ENCODE measurements at regions not wholly inside any gene's neighbourhood (a gene's known extent, or its start where the extent isn't known, plus 50 kb on each side); places are given as distances from the start of the nearest gene placed in this dataset.
"Not testable (repeated sequence)": the region's sequence is repeated elsewhere in the genome, so short reads cannot be mapped to it uniquely, and the experiment has no call there.

DNA sequence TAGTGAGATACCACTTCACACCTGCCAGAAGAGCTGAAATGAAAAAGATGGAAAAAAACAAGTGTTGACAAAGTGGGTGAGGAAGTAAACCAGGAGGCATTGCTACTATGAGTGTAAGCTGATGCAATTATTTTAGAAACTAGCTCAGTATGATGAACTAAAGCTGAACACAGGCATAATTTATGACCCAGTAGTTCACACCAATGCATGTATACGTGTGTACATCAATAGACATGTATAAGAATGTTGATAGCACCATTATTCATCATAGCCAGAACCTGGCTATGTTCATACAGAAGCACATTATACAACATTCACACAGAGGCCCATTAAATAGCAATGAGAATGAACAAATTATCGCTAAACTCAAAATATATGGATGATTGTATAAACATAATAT is 83.1 kb upstream of the SPOPL start:
- H3K9me3 ChIP-seq (ENCODE audit: insufficient read depth, low read depth, low read length), result no peaks in the 10 kb centered on the region
- no peak overlapping the region for H3K27ac ChIP-seq (ENCODE audit: low read length)
- H3K36me3 ChIP-seq (ENCODE audit: insufficient read depth, low read depth, low read length), result no peaks in the 10 kb centered on the region
- no peak overlapping the region for H3K9ac ChIP-seq (ENCODE audit: low read depth, low read length)
- H3K27me3 ChIP-seq (ENCODE audit: insufficient read depth, low read length), result no peaks in the 10 kb centered on the region
- peaks cover 7% of the 10 kb centered on the region for H3K4me1 ChIP-seq (ENCODE audit: insufficient read depth, low read length)
- H3K4me3 ChIP-seq (ENCODE audit: low read length), result no peak overlapping the region

DNA sequence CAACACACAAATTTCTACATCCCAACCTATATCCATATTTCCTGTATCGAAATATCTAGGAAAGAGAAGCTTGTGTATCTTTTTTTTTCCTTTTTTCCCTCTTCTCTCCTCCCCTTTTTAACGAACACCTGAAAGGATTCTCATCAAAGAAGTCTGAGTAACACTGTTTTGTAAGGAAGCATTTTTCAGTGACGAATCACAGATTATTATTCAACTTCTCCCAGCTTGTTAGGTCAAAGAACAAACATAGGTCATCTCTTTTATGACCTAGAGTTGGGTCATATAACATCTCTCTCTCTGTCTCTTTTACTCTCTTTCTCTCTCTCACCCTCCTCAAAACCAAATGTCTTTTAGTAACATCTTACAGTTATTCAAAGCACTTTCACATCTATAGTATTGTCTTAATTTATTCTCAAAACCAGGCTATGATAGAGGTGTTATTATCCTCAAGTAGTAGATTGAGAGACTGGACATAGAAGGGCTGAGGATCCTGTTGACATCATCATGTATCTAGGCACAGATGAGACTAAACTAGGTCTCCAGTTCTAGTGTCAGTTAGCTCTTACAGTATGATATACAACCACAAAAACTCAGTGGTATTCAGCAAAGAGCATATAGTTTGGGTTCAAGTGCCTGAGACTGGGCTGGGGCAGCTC is 80.1 kb upstream of the SPOPL start:
- Histone ChIP-seq H3K9ac (ENCODE audit: low read depth, low read length) (no peak overlapping the region), H3K27ac (ENCODE audit: low read length) (no peak overlapping the region), H3K4me3 (ENCODE audit: low read length) (no peak overlapping the region), H3K27me3 (ENCODE audit: insufficient read depth, low read length) (no peaks in the 10 kb centered on the region), H3K4me1 (ENCODE audit: insufficient read depth, low read length) (peaks cover 7% of the 10 kb centered on the region), H3K36me3 (ENCODE audit: insufficient read depth, low read depth, low read length) (no peaks in the 10 kb centered on the region), H3K9me3 (ENCODE audit: insufficient read depth, low read depth, low read length) (peaks cover 5% of the 10 kb centered on the region)

DNA sequence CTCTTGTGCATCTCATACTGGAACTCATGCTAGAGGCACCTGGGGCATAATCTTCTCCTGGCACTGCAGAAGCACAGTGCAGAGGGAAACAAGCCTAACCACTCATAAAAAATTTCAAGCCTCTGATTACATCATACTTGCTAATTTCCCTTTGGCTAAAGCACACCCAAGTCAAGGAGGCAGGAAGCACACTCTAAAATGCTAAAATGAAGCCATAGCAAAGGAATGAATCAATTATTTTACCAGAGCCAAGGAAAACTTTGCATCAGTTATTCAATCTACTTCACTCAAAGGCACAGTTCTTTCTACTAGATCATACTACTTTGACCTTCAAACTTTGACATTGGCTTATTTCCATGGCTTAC is 79.6 kb upstream of the SPOPL start:
- Histone ChIP-seq H3K27me3 (ENCODE audit: insufficient read depth, low read length) (no peaks in the 10 kb centered on the region), H3K9me3 (ENCODE audit: insufficient read depth, low read depth, low read length) (peaks cover 9% of the 10 kb centered on the region), H3K9ac (ENCODE audit: low read depth, low read length) (no peak overlapping the region), H3K27ac (ENCODE audit: low read length) (no peak overlapping the region), H3K36me3 (ENCODE audit: insufficient read depth, low read depth, low read length) (no peaks in the 10 kb centered on the region), H3K4me1 (ENCODE audit: insufficient read depth, low read length) (peaks cover 7% of the 10 kb centered on the region), H3K4me3 (ENCODE audit: low read length) (no peak overlapping the region)

DNA sequence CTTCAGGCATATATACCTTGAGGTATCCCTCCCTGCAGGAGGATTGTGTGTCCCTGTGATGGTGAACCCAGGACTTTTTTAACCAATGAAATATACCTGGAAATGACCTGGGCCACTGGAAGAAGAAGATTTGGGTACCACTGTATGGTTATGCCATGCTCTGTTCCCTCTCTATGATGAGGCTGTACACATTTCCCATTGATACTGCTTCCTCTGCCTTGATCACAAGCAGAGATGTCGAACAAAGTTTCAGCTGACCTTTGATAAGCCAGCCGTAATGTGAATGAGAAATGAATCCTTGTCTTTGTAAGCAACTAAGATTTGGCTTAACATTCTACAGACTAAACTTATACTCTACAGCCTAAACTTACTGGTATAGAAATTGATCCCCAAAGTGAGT is 78.4 kb upstream of the SPOPL start:
- H3K27me3 ChIP-seq (ENCODE audit: insufficient read depth, low read length), result no peaks in the 10 kb centered on the region
- no peak overlapping the region for H3K4me3 ChIP-seq (ENCODE audit: low read length)
- H3K27ac ChIP-seq (ENCODE audit: low read length), result no peak overlapping the region
- peaks cover 14% of the 10 kb centered on the region for H3K9me3 ChIP-seq (ENCODE audit: insufficient read depth, low read depth, low read length)
- no peaks in the 10 kb centered on the region for H3K36me3 ChIP-seq (ENCODE audit: insufficient read depth, low read depth, low read length)
- H3K9ac ChIP-seq (ENCODE audit: low read depth, low read length), result no peak overlapping the region
- peaks cover 7% of the 10 kb centered on the region for H3K4me1 ChIP-seq (ENCODE audit: insufficient read depth, low read length)

DNA sequence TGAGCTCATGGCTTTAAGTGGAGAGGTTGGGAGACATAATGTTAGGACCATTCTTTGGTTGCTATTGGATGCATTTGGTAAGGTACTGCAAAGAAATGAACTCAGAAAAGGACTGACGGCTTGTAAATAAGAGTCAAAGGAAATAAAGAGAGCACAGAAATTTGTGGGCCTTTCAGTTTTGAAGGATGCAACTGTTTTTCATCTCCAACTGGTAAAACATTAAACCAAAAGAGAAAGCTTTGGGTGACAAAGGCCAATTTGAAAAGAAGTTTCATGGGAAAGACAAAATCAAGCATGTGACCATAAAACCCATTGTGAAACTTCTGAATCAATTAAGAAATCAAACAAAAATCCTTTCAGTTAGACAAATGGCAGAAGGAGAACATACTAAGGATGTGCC is 77.8 kb upstream of the SPOPL start:
- H3K36me3 ChIP-seq (ENCODE audit: insufficient read depth, low read depth, low read length), result no peaks in the 10 kb centered on the region
- no peak overlapping the region for H3K27ac ChIP-seq (ENCODE audit: low read length)
- peaks cover 14% of the 10 kb centered on the region for H3K9me3 ChIP-seq (ENCODE audit: insufficient read depth, low read depth, low read length)
- H3K4me3 ChIP-seq (ENCODE audit: low read length), result no peak overlapping the region
- H3K27me3 ChIP-seq (ENCODE audit: insufficient read depth, low read length), result no peaks in the 10 kb centered on the region
- H3K9ac ChIP-seq (ENCODE audit: low read depth, low read length), result no peak overlapping the region
- H3K4me1 ChIP-seq (ENCODE audit: insufficient read depth, low read length), result peaks cover 10% of the 10 kb centered on the region

DNA sequence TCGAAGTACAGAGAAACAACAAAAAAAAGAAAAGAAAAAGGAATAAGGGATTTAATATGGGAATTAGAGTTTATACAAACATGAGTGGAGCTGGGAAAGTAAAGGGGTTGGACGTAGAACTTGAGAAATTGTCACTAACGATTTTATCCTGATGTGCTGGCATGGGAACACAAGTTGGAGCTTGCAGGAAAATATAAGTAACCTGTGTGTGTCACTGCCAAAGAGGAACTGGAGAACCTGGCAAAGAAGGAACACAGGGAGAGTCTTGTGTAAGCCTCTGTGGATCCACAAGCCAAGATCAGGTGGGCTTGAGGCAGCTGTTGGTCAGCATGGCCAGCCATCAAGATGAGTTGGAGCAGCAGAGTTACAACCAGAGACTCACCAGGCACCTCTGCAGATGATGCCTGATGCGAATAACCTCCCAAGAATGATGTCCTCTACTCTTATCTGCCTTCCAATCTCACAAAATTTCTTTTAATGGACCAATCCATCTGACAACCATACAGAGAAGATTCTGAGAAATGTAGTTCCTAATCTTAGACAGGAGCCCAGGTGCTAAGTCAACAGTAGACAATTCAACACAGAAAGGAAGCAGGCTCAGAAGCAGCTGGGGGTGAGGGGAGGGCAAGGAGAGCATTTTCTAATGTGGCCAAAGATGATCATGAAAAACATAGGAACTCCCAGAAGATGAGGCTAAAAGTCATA is 77.0 kb upstream of the SPOPL start:
- no peaks in the 10 kb centered on the region for H3K36me3 ChIP-seq (ENCODE audit: insufficient read depth, low read depth, low read length)
- peaks cover 14% of the 10 kb centered on the region for H3K9me3 ChIP-seq (ENCODE audit: insufficient read depth, low read depth, low read length)
- no peak overlapping the region for H3K9ac ChIP-seq (ENCODE audit: low read depth, low read length)
- H3K4me3 ChIP-seq (ENCODE audit: low read length), result no peak overlapping the region
- peaks cover 11% of the 10 kb centered on the region for H3K4me1 ChIP-seq (ENCODE audit: insufficient read depth, low read length)
- H3K27ac ChIP-seq (ENCODE audit: low read length), result no peak overlapping the region
- H3K27me3 ChIP-seq (ENCODE audit: insufficient read depth, low read length), result no peaks in the 10 kb centered on the region

DNA sequence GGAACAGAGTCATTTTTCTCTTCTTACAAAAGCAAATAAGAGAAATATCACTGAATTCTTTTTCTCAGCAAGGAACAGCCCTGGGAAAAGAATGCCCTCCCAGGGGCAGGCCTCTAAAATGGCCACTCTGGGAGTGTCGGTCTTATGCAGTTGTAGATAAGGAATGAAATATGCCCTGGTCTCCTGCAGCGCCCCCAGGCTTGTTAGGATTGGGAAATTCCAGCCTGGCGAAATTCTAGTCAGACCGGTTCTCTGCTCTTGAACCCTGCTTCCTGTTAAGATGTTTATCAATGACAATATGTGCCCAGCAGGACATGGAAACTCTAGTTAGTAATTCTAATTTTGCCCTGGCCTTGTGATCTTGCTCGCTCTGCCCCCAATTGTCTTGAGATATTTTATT is 75.5 kb upstream of the SPOPL start:
- not testable (repeated sequence) for H3K36me3 ChIP-seq (ENCODE audit: insufficient read depth, low read depth, low read length); H3K9ac ChIP-seq (ENCODE audit: low read depth, low read length); H3K4me3 ChIP-seq (ENCODE audit: low read length); H3K27ac ChIP-seq (ENCODE audit: low read length); H3K27me3 ChIP-seq (ENCODE audit: insufficient read depth, low read length)
- Histone ChIP-seq H3K9me3 (ENCODE audit: insufficient read depth, low read depth, low read length) (peaks cover 14% of the 10 kb centered on the region), H3K4me1 (ENCODE audit: insufficient read depth, low read length) (peaks cover 11% of the 10 kb centered on the region)

DNA sequence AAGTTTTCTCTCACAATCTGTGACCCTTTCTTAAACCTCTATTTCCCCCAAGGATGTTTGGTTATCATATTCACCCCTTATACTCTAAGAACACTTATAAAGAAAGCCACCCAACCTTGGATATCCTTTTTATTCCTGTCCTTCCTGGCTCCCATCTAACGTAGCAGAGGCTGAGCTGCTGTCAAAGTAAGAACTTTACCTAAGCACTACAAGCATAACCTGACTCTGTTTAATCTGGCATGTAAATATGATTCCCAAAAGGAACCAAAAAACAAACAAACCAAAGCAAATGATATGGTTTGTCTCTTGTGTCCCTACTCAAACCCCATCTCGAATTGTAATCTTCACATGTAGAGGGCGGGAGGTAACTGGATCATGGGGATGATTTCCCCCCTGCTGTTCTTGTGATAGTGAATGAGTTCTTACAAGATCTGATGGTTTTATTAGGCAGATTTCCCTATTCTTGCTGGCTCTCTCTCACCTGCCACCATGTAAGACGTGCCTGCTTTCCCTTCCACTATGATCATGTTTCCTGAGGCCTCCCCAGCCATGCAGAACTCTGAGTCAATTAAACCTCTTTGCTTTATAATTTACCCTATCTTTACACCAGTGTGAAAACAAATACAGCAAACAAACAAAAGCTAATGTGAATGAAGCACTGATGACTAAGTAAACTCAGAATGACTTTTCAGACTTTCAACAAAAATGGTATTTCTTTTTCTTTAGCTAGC is 72.7 kb upstream of the SPOPL start:
- Histone ChIP-seq H3K27me3 (ENCODE audit: insufficient read depth, low read length) (no peaks in the 10 kb centered on the region), H3K9ac (ENCODE audit: low read depth, low read length) (no peak overlapping the region), H3K4me3 (ENCODE audit: low read length) (no peak overlapping the region), H3K9me3 (ENCODE audit: insufficient read depth, low read depth, low read length) (peaks cover 14% of the 10 kb centered on the region), H3K36me3 (ENCODE audit: insufficient read depth, low read depth, low read length) (no peaks in the 10 kb centered on the region), H3K27ac (ENCODE audit: low read length) (no peak overlapping the region), H3K4me1 (ENCODE audit: insufficient read depth, low read length) (peaks cover 3% of the 10 kb centered on the region; the same call in 1 of the 2 replicates)

DNA sequence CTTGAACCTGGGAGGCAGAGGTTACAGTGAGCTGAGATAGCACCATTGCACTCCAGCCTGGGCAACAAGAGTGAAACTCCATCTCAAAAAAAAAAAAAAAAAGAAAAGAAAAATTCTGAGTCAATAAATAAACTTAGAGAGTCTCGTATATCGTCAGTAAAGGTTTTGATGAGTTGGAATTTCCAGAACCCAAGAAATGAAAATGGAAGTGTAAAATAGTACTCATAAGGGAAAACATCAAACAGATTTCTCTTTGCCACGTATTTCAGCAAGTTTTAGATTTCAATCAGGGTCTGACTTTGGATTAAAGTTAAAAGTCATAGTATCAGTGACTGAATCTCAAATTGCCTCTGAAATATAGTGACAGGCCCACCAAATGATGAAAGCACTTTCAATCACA is 71.4 kb upstream of the SPOPL start:
- Histone ChIP-seq H3K27ac (ENCODE audit: low read length) (no peak overlapping the region), H3K4me1 (ENCODE audit: insufficient read depth, low read length) (peaks cover 3% of the 10 kb centered on the region; the same call in 1 of the 2 replicates), H3K27me3 (ENCODE audit: insufficient read depth, low read length) (no peaks in the 10 kb centered on the region), H3K36me3 (ENCODE audit: insufficient read depth, low read depth, low read length) (no peaks in the 10 kb centered on the region), H3K9me3 (ENCODE audit: insufficient read depth, low read depth, low read length) (peaks cover 9% of the 10 kb centered on the region), H3K9ac (ENCODE audit: low read depth, low read length) (no peak overlapping the region), H3K4me3 (ENCODE audit: low read length) (no peak overlapping the region)

DNA sequence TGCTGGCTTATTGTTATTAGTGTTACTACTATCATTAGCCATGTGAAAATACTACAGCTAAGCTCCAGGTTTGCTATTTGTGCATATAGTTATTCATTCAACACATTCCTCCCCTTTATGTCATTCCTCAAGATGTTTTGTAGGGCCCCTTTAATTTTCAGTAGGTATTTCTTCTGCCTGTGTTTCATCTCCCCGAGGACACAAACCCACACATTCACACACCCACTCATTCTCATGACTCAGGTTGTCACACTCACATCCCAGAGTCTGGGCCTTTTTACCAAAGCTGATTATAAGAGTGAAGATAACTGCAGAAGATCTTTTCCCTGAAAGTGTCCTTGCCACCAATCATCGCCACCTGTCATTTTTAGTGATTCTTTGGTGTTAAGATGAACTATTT is 68.6 kb upstream of the SPOPL start:
- Histone ChIP-seq H3K36me3 (ENCODE audit: insufficient read depth, low read depth, low read length) (no peaks in the 10 kb centered on the region), H3K9me3 (ENCODE audit: insufficient read depth, low read depth, low read length) (no peaks in the 10 kb centered on the region), H3K4me3 (ENCODE audit: low read length) (no peak overlapping the region), H3K4me1 (ENCODE audit: insufficient read depth, low read length) (peaks cover 3% of the 10 kb centered on the region; the same call in 1 of the 2 replicates), H3K27ac (ENCODE audit: low read length) (no peak overlapping the region), H3K27me3 (ENCODE audit: insufficient read depth, low read length) (no peaks in the 10 kb centered on the region), H3K9ac (ENCODE audit: low read depth, low read length) (no peak overlapping the region)

DNA sequence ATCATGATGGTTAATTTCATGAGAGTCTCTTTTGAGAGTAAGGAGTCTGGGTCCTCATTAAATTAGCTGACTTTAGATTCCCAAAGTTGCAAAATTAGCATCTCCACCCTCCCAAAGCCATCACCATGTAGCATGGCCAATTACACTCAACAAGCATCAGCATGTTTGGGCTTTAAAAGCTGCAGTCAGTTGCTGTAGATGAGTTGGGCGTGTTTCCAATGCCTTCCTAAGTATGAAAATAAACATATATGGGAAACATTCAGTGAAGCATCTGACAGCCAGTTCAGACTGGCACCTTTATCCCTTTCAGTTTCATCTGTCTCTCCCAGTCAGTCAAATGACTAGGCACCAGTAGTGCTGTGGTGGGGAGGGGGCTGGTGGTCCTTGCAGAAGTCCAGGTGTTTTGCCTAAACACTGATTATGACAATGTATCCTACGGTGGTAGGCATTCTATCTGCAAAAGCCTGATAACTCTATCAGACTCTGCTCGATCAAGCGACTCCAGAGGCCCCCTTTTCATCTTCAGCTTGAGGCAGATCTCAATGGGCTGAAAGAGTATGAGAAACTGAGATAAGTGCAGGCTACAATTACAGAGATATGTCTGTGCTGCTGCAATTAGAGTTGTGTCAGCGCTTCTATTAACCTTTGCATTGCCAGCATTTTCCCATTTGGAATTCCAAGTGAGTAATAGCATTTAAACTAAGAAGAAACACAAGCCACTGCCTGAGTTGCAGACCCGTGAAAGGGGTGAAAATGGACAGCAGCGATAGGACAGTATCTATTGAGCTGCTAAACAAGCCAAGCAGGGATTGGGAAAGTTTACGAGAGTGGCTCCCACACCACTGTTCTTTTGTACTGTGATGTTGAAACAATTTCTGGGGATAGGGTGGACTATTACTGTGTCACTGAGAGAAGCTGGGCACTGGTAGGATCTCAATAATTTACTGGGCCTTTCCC is 67.3 kb upstream of the SPOPL start:
- no peaks in the 10 kb centered on the region for H3K27me3 ChIP-seq (ENCODE audit: insufficient read depth, low read length)
- H3K27ac ChIP-seq (ENCODE audit: low read length), result no peak overlapping the region
- H3K4me3 ChIP-seq (ENCODE audit: low read length), result no peak overlapping the region
- no peaks in the 10 kb centered on the region for H3K9me3 ChIP-seq (ENCODE audit: insufficient read depth, low read depth, low read length)
- H3K9ac ChIP-seq (ENCODE audit: low read depth, low read length), result no peak overlapping the region
- H3K36me3 ChIP-seq (ENCODE audit: insufficient read depth, low read depth, low read length), result no peaks in the 10 kb centered on the region
- H3K4me1 ChIP-seq (ENCODE audit: insufficient read depth, low read length), result no peaks in the 10 kb centered on the region
